22Rv1 (cell line): ENCODE measurements at regions not wholly inside any gene's neighbourhood (a gene's known extent, or its start where the extent isn't known, plus 50 kb on each side); places are given as distances from the start of the nearest gene placed in this dataset.

Experiments used
- CTCF ChIP-seq: fragments of 450-650 bp; IDR thresholded peaks from 2 replicates; pipeline ENCODE4 v1.5.1; 2017; ENCODE audit warnings: mild to moderate bottlenecking
- ZFX ChIP-seq: fragments of 450-650 bp; IDR thresholded peaks from 2 replicates; pipeline ENCODE4 v1.6.1; 2017; ENCODE audit warnings: antibody characterized with exemption, borderline replicate concordance

GRCh38 chr15:97504031-97504792 is 456.3 kb upstream of the ARRDC4 start:
- TF ChIP-seq ZFX (no peak), CTCF (no peak)
